GM12878 (cell line): ENCODE measurements at regions not wholly inside any gene's neighbourhood (a gene's known extent, or its start where the extent isn't known, plus 50 kb on each side); places are given as distances from the start of the nearest gene placed in this dataset.

Experiments
- ATAC-seq: fragments of 200-7000 bp; cut with Tn5 transposase; 3 replicates; pipeline ENCODE4 v1.9.1; 2020; ENCODE audit warnings: mild to moderate bottlenecking, moderate library complexity
- BruUV-seq: library from RNA; stranded (reverse); fragments of 400-500 nt; replicated peaks from 2 replicates; lab custom pipeline; 2021; lab: Mats Ljungman, UMichigan
- CTCF ChIA-PET: fragments of 300-600 bp; sonication (Branson Sonifier 250); formaldehyde crosslinking; extraction: SDS; loops from one replicate; lab custom pipeline; 2021; ENCODE audit warnings: inconsistent platforms; lab: Yijun Ruan, JAX
- POLR2A ChIA-PET: fragments of 350-600 bp; formaldehyde crosslinking; extraction: SDS; loops from one replicate; lab custom pipeline; 2021; ENCODE audit warnings: inconsistent platforms; lab: Charles Lee
- RAD21 ChIA-PET: fragments of 300-600 bp; sonication (Branson Sonifier 250); formaldehyde crosslinking; loops from one replicate; lab custom pipeline; 2023; ENCODE audit warnings: antibody characterized with exemption; ENCODE audit not compliant: unreplicated experiment; lab: Charles Lee
- SMC1A ChIA-PET: fragments of 300-600 bp; sonication (Branson Sonifier 250); formaldehyde crosslinking; loops from one replicate; lab custom pipeline; 2023; ENCODE audit not compliant: unreplicated experiment, uncharacterized antibody; lab: Charles Lee
- DNase-seq: peaks from one replicate; pipeline ENCODE4 v3.0.0-alpha.2; 2011; ENCODE audit warnings: low read depth, low spot score
- FAIRE-seq: peaks from 3 replicates; lab custom pipeline; 2011; peaks lifted over from hg19 to GRCh38; lab: Jason Lieb, UNC
- H2AFZ ChIP-seq: 2 replicates; pipeline ENCODE4 v1.6.0; 2011; ENCODE audit warnings: low read depth, low read length, control low read depth; ENCODE audit not compliant: control insufficient read depth
- H3K27ac ChIP-seq: 2 replicates; pipeline ENCODE4 v1.5.1; 2011; ENCODE audit warnings: control low read depth; ENCODE audit not compliant: control insufficient read depth, insufficient read depth
- H3K27me3 ChIP-seq, 2 experiments: replicated peaks in 1 of 2; 2 replicates each; pipeline versions ENCODE4 v1.6.0 to v1.6.1; 2011; ENCODE audit warnings: low read length in 1 of 2; ENCODE audit not compliant: control insufficient read depth in 2 of 2, insufficient read depth in 2 of 2
- H3K36me3 ChIP-seq, 2 experiments: 2 replicates each; pipeline ENCODE4 v1.5.1; 2011; ENCODE audit warnings: low read length in 1 of 2; ENCODE audit not compliant: control insufficient read depth in 2 of 2, insufficient read depth in 2 of 2
- H3K4me1 ChIP-seq: 2 replicates; pipeline ENCODE4 v1.6.1; 2011; ENCODE audit warnings: mild to moderate bottlenecking, low read length, moderate library complexity, mixed read lengths; ENCODE audit not compliant: control insufficient read depth, insufficient read depth
- H3K4me2 ChIP-seq: 2 replicates; pipeline ENCODE4 v1.6.0; 2011; ENCODE audit warnings: control low read depth; ENCODE audit not compliant: control insufficient read depth, insufficient read depth
- H3K4me3 ChIP-seq: fragments of 200-600 bp; sonication (generic); 2 replicates; pipeline ENCODE4 v1.5.1; 2016
- H3K79me2 ChIP-seq: 2 replicates; pipeline ENCODE4 v1.6.0; 2011; ENCODE audit warnings: low read length; ENCODE audit not compliant: control insufficient read depth, insufficient read depth
- H3K9ac ChIP-seq: 2 replicates; pipeline ENCODE4 v1.8.0; 2011; ENCODE audit warnings: low read length, control low read depth, mixed read lengths; ENCODE audit not compliant: control insufficient read depth, insufficient read depth
- H3K9me3 ChIP-seq: replicated peaks from 3 replicates; pipeline ENCODE4 v1.5.1; 2011; ENCODE audit warnings: mild to moderate bottlenecking, low read length; ENCODE audit not compliant: control insufficient read depth, insufficient read depth
- H4K20me1 ChIP-seq: 2 replicates; pipeline ENCODE4 v1.6.0; 2011; ENCODE audit not compliant: control insufficient read depth, insufficient read depth
- BACH1 ChIP-seq: fragments of 450-650 bp; IDR thresholded peaks from 2 replicates; pipeline ENCODE4 v1.6.1; 2017; ENCODE audit warnings: mild to moderate bottlenecking, borderline replicate concordance
- BCL11A ChIP-seq: IDR thresholded peaks from 2 replicates; pipeline ENCODE4 v1.6.1; 2011; ENCODE audit warnings: low read depth, low read length
- CEBPB ChIP-seq, 2 experiments: fragments of 150-350 bp in 1 of 2; IDR thresholded peaks; 2 replicates each; pipeline ENCODE4 v1.6.1; 2012 to 2014; ENCODE audit warnings: low read depth in 2 of 2, low read length in 2 of 2, borderline replicate concordance in 1 of 2, inconsistent platforms in 1 of 2
- FOS ChIP-seq: IDR thresholded peaks from 3 replicates; pipeline ENCODE4 v1.6.1; 2011; ENCODE audit warnings: borderline replicate concordance; ENCODE audit not compliant: insufficient read length; ENCODE audit errors: extremely low read depth
- MXI1 ChIP-seq: fragments of 150-350 bp; IDR thresholded peaks from 2 replicates; pipeline ENCODE4 v1.6.1; 2011; ENCODE audit warnings: low read depth, mild to moderate bottlenecking, inconsistent platforms, low read length, improper control_type of control experiment
- NFIC ChIP-seq: IDR thresholded peaks from 2 replicates; pipeline ENCODE4 v1.6.1; 2012; ENCODE audit warnings: low read depth, mild to moderate bottlenecking, inconsistent platforms, low read length, moderate library complexity
- NFXL1 ChIP-seq: fragments of 450-650 bp; IDR thresholded peaks from 2 replicates; pipeline ENCODE4 v1.6.1; 2017; ENCODE audit warnings: antibody characterized with exemption, mild to moderate bottlenecking, borderline replicate concordance
- NR2C1 ChIP-seq: fragments of 450-650 bp; IDR thresholded peaks from 2 replicates; pipeline ENCODE4 v1.6.1; 2017; ENCODE audit warnings: antibody characterized with exemption, mild to moderate bottlenecking, moderate library complexity
- POLR2AphosphoS2 ChIP-seq: IDR thresholded peaks from 2 replicates; pipeline ENCODE4 v1.6.1; 2011; ENCODE audit warnings: low read depth, mild to moderate bottlenecking, low read length, improper control_type of control experiment, moderate library complexity
- POU2F2 ChIP-seq: IDR thresholded peaks from 3 replicates; pipeline ENCODE4 v1.6.1; 2011; ENCODE audit warnings: low read depth, mild to moderate bottlenecking, low read length, borderline replicate concordance
- TCF7 ChIP-seq: IDR thresholded peaks from 2 replicates; pipeline ENCODE4 v1.6.1; 2014; ENCODE audit warnings: antibody characterized with exemption, borderline replicate concordance
- WGBS: methylation state at CpG from one replicate; pipeline ENCODE4 v1.1.6; 2016; ENCODE audit warnings: low lambda C conversion rate; ENCODE audit not compliant: insufficient replicate concordance, insufficient coverage; ENCODE audit errors: missing lambda C conversion rate; 5-methylcytosine and 5-hydroxymethylcytosine counted together
- in situ Hi-C: fragments of 300-500 bp; cut with MboI; formaldehyde crosslinking; loops from 9 replicates; pipeline ENCODE4 v1.14.3; 2018; ENCODE audit warnings: mixed read lengths
- intact Hi-C: fragments of 100-400 bp; cut with micrococcal nuclease; formaldehyde crosslinking; loops from one replicate; pipeline ENCODE4 v1.14.2; 2022; ENCODE audit not compliant: unreplicated experiment
- TF ChIP-seq, protein P1 (sequence below): IDR thresholded peaks from 2 replicates; pipeline ENCODE4 v1.6.1; 2012; ENCODE audit warnings: low read depth, low read length, improper control_type of control experiment

DNA sequence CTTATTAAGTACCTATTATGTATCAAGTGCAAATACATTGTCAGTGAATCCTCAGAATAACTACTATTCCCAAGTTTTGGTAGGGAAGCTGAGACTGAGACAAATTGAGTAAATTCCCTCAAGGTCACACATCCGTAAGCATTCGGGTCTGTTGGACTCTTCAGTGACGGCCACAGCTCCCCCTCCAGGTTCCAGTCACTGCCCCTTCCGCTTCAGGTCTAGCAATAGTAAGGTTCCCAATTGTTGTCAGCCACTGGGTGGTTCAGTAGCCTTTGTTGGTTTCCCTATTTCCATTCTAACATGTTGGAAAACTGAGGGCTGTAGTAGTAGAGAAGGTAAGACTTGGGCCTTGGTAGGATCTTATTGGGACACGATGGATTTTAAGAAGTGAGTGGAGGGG lies 54.9 kb upstream of the TNRC6B start:
- CTCF ChIA-PET = interaction anchor here (0.7 kb wide), 1 partner anchor 16 kb away, joined by 3 read pairs; no protein-coding TSS in a partner anchor

More for the DNA sequence above, 54.9 kb upstream of the TNRC6B start:
- POLR2A ChIA-PET = interaction anchor here (1.3 kb wide), 1 partner anchor 14 kb away, joined by 3 read pairs; no protein-coding TSS in a partner anchor
- FAIRE-seq = no peak
- RAD21 ChIA-PET = no interaction called here
- no peak overlapping the region for H3K4me3 ChIP-seq
- H3K4me1 ChIP-seq = no peaks in the 10 kb centered on the region
- ATAC-seq = no peak
- no peaks in the 10 kb centered on the region for H4K20me1 ChIP-seq
- no peaks in the 10 kb centered on the region for H3K36me3 ChIP-seq
- no peak overlapping the region for H3K4me2 ChIP-seq
- H3K27me3 ChIP-seq = no peaks in the 10 kb centered on the region
- H2AFZ ChIP-seq = no peak overlapping the region
- no TSS peak for BruUV-seq
- H3K9ac ChIP-seq = no peak overlapping the region
- no peaks in the 10 kb centered on the region for H3K9me3 ChIP-seq
- intact Hi-C loops = no loop called here
- TF ChIP-seq NR2C1 = no peak
- no peak for TF ChIP-seq POU2F2
- no peak for TF ChIP-seq NFIC
- TF ChIP-seq MXI1 = no peak
- no peak for TF ChIP-seq POLR2AphosphoS2
- TF ChIP-seq, protein P1, sequence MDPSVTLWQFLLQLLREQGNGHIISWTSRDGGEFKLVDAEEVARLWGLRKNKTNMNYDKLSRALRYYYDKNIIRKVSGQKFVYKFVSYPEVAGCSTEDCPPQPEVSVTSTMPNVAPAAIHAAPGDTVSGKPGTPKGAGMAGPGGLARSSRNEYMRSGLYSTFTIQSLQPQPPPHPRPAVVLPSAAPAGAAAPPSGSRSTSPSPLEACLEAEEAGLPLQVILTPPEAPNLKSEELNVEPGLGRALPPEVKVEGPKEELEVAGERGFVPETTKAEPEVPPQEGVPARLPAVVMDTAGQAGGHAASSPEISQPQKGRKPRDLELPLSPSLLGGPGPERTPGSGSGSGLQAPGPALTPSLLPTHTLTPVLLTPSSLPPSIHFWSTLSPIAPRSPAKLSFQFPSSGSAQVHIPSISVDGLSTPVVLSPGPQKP = no peak
- no peak for TF ChIP-seq TCF7
- TF ChIP-seq FOS = no peak
- TF ChIP-seq BACH1 = no peak
- no peak for TF ChIP-seq NFXL1
- no peak for TF ChIP-seq CEBPB (IDR thresholded peaks at IDR 0.05; ENCODE audit: borderline replicate concordance in 1 of 2, low read depth in 2 of 2, low read length in 2 of 2)
- no peak for TF ChIP-seq BCL11A
- in situ Hi-C loops = no loop called here
- H3K79me2 ChIP-seq = no peaks in the 10 kb centered on the region
- no peak overlapping the region for H3K27ac ChIP-seq
- SMC1A ChIA-PET = no interaction called here
- WGBS = 93% methylated on average over 5 of the region's 5 CpGs
- DNase-seq = no peak
